ENCODE measurements at regions not wholly inside any gene's neighbourhood (a gene's known extent, or its start where the extent isn't known, plus 50 kb on each side); places are given as distances from the start of the nearest gene placed in this dataset.

GRCh38 chr2:123211181-123211580 is 813.9 kb upstream of the CNTNAP5 start:
- no peak for DNase-seq

GRCh38 chr2:123245156-123245555 is 779.9 kb upstream of the CNTNAP5 start:
- DNase-seq: no peak

GRCh38 chr2:123258877-123259539 is 766.1 kb upstream of the CNTNAP5 start:
- DNase-seq: no peak

DNA sequence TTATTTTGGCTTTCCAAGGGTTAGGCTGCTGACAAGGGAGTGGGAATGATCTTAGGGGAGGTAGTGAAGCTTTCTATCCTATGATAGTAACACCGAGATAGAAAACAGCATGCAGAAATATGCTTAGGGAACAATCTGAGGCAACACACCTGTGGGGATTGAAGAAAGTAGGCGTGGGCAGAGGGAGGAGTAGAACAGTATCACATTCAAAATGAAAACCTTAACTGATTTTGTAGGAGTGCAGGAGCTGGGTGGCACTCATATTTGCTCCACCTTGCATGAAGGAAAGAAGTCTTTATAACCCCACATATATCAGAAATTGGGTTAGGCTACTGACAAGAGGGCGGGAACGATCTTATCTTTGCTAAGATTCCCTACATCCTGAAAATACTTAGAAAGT is 762.2 kb upstream of the CNTNAP5 start:
- DNase-seq: no peak

DNA sequence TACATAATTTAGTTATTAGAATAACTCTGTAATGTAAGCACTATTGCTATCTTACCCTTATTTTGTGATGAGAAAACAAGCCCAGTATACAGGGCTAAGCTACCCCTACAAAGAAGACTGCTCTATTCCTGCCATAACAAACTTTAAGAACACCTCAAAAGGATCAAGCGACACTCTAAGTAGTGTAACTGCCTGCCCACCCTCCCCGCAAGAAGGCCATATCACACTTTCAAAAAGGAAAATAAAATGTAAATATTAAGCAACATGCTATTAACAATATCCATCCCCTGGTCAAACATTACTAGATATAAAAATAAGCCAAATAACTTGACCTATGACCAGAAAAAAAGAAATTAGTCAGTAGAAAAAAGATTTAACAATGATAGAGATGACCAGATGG is 741.7 kb upstream of the CNTNAP5 start:
- no peak for DNase-seq

DNA sequence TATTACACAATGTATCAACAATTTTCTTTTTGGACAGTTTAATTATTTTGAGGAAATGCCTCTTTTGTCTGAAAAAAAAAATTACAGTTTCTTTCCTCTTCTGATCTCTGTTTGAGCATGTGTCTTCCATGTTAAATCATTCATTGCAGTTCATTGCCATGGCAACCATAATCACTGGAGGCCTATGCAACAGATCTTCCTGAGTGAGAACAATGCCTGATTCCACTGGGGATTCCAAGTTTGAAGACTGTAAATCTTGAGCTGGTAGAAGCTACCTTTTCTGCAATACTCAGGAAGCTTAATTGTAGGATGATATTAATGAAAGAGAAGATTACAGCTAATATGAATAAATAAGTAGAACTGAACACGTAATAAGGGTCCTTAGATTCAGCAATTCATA is 721.4 kb upstream of the CNTNAP5 start:
- no peak for DNase-seq

Measured in GF-D8 (cell line).